ENCODE measurements at regions not wholly inside any gene's neighbourhood (a gene's known extent, or its start where the extent isn't known, plus 50 kb on each side); places are given as distances from the start of the nearest gene placed in this dataset.

DNA sequence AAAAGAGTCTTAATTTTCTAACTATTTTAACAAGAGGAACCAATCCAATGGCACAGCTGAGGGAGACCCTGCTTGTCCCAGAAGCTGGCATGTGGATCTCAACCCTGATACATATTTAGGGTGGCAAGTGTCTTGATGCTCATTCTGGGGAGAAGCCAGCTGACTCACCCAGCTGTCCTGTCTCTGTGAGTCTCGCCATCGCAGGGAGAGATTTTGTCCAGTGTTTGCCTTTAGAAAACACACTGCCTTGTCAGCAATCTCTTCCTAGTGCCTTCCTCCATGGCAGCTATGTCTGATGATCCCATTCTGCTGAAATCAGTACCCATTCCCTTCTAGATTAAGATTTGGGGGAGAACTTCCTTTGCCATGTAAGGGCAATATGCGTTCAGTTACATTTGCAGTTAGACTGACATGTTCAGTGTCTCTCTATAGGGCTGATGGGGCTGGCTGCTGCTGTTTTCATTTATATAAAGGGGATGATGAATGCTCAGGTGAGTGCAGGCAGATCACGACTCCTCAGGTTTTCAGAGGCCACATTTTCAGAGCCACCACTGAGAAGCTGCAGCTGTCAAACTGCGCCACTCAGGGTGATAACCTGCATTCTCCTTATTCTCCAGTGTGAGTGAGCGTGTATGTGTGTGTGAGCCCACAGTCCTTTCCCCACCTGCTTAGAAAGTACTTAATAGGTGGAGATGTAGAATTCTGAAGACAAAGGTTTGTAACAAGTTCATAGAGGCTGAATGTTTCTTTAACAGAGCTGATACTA lies 217.0 kb downstream of the GAS1 start (continued):
- TF ChIP-seq, protein P1, sequence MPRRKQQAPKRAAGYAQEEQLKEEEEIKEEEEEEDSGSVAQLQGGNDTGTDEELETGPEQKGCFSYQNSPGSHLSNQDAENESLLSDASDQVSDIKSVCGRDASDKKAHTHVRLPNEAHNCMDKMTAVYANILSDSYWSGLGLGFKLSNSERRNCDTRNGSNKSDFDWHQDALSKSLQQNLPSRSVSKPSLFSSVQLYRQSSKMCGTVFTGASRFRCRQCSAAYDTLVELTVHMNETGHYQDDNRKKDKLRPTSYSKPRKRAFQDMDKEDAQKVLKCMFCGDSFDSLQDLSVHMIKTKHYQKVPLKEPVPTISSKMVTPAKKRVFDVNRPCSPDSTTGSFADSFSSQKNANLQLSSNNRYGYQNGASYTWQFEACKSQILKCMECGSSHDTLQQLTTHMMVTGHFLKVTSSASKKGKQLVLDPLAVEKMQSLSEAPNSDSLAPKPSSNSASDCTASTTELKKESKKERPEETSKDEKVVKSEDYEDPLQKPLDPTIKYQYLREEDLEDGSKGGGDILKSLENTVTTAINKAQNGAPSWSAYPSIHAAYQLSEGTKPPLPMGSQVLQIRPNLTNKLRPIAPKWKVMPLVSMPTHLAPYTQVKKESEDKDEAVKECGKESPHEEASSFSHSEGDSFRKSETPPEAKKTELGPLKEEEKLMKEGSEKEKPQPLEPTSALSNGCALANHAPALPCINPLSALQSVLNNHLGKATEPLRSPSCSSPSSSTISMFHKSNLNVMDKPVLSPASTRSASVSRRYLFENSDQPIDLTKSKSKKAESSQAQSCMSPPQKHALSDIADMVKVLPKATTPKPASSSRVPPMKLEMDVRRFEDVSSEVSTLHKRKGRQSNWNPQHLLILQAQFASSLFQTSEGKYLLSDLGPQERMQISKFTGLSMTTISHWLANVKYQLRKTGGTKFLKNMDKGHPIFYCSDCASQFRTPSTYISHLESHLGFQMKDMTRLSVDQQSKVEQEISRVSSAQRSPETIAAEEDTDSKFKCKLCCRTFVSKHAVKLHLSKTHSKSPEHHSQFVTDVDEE (CRISPR knock-in tag; IDR thresholded peaks at IDR 0.05): no peak
- TF ChIP-seq BACH2 (CRISPR knock-in tag; IDR thresholded peaks at IDR 0.05; ENCODE audit: borderline replicate concordance) (no peak), ISL1 (CRISPR knock-in tag; IDR thresholded peaks at IDR 0.05) (no peak)
- TF ChIP-seq, protein P2, sequence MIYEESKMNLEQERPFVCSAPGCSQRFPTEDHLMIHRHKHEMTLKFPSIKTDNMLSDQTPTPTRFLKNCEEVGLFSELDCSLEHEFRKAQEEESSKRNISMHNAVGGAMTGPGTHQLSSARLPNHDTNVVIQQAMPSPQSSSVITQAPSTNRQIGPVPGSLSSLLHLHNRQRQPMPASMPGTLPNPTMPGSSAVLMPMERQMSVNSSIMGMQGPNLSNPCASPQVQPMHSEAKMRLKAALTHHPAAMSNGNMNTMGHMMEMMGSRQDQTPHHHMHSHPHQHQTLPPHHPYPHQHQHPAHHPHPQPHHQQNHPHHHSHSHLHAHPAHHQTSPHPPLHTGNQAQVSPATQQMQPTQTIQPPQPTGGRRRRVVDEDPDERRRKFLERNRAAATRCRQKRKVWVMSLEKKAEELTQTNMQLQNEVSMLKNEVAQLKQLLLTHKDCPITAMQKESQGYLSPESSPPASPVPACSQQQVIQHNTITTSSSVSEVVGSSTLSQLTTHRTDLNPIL (CRISPR knock-in tag; IDR thresholded peaks at IDR 0.05; ENCODE audit: low read depth): no peak

DNA sequence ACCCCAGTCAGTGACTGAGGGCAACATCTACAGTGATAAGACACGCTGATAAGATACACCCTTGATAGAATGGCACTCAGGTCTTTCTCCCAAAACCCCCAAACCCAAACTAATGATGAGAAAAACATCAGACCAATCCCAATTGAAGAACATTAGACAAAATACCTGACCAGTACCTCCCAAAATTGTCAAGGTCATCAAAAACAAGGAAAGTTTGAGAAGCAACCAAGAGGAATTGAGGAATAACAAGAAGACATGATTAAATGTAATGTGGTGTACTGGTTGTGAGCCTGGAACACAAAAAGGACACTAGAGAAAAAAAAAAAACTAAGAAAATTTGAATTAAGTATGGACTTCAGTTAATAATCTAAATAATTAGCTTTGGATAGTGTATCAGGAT lies 222.8 kb downstream of the GAS1 start:
- TF ChIP-seq ZNF8 (CRISPR knock-in tag; IDR thresholded peaks at IDR 0.05) (no peak), ZNF565 (CRISPR knock-in tag; conservative IDR thresholded peaks at IDR 0.05; ENCODE audit: low read depth) (no peak), PPARA (CRISPR knock-in tag; IDR thresholded peaks at IDR 0.05; ENCODE audit: borderline replicate concordance) (no peak), ZC3H10 (CRISPR knock-in tag; IDR thresholded peaks at IDR 0.05) (no peak), CSDC2 (CRISPR knock-in tag; IDR thresholded peaks at IDR 0.05) (no peak), RARB (CRISPR knock-in tag; IDR thresholded peaks at IDR 0.05) (no peak), OSR1 (CRISPR knock-in tag; IDR thresholded peaks at IDR 0.05) (no peak), SNAI2 (CRISPR knock-in tag; IDR thresholded peaks at IDR 0.05) (no peak), ARNTL (CRISPR knock-in tag; IDR thresholded peaks at IDR 0.05; ENCODE audit: borderline replicate concordance, low read depth) (no peak), ZFP3 (CRISPR knock-in tag; IDR thresholded peaks at IDR 0.05) (no peak), ESRRG (CRISPR knock-in tag; IDR thresholded peaks at IDR 0.05) (no peak)
- TF ChIP-seq, protein P3, sequence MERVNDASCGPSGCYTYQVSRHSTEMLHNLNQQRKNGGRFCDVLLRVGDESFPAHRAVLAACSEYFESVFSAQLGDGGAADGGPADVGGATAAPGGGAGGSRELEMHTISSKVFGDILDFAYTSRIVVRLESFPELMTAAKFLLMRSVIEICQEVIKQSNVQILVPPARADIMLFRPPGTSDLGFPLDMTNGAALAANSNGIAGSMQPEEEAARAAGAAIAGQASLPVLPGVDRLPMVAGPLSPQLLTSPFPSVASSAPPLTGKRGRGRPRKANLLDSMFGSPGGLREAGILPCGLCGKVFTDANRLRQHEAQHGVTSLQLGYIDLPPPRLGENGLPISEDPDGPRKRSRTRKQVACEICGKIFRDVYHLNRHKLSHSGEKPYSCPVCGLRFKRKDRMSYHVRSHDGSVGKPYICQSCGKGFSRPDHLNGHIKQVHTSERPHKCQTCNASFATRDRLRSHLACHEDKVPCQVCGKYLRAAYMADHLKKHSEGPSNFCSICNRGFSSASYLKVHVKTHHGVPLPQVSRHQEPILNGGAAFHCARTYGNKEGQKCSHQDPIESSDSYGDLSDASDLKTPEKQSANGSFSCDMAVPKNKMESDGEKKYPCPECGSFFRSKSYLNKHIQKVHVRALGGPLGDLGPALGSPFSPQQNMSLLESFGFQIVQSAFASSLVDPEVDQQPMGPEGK (CRISPR knock-in tag; IDR thresholded peaks at IDR 0.05; ENCODE audit: borderline replicate concordance): no peak
- TF ChIP-seq, protein P1 (CRISPR knock-in tag; IDR thresholded peaks at IDR 0.05): no peak
- ATAC-seq: no peak

DNA sequence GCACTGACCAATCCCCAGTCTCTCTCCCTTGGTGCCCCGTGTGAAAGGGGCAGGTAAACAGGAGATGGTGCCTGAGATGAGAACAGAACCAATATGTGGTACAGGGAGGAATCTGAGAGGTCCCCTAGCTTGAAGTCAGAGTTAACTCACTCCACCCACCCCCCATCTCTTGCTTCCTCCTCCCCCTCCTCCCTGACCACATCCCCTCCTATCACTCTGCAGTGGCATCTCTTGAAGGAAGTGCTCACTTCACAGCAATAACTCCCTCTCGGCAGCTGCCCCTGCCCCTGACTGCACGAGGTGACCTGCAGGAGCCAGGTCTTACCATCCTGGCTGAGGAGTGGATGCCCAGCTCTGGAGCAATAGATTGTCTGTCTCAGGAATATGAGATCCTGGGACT lies 224.0 kb downstream of the GAS1 start:
- no peak for ATAC-seq
- TF ChIP-seq, protein P2 (CRISPR knock-in tag; IDR thresholded peaks at IDR 0.05; ENCODE audit: low read depth): no peak
- no peak for TF ChIP-seq ZNF8 (CRISPR knock-in tag; IDR thresholded peaks at IDR 0.05)
- no peak for TF ChIP-seq GLIS3 (CRISPR knock-in tag; IDR thresholded peaks at IDR 0.05)
- TF ChIP-seq ESRRG (CRISPR knock-in tag; IDR thresholded peaks at IDR 0.05): no peak
- no peak for TF ChIP-seq RARB (CRISPR knock-in tag; IDR thresholded peaks at IDR 0.05)
- no peak for TF ChIP-seq TOX (CRISPR knock-in tag; IDR thresholded peaks at IDR 0.05; ENCODE audit: borderline replicate concordance)
- TF ChIP-seq OSR1 (CRISPR knock-in tag; IDR thresholded peaks at IDR 0.05): no peak
- no peak for TF ChIP-seq ARNTL (CRISPR knock-in tag; IDR thresholded peaks at IDR 0.05; ENCODE audit: borderline replicate concordance, low read depth)
- TF ChIP-seq BACH2 (CRISPR knock-in tag; IDR thresholded peaks at IDR 0.05; ENCODE audit: borderline replicate concordance): no peak
- TF ChIP-seq, protein P1 (CRISPR knock-in tag; IDR thresholded peaks at IDR 0.05): no peak
- TF ChIP-seq, protein P4, sequence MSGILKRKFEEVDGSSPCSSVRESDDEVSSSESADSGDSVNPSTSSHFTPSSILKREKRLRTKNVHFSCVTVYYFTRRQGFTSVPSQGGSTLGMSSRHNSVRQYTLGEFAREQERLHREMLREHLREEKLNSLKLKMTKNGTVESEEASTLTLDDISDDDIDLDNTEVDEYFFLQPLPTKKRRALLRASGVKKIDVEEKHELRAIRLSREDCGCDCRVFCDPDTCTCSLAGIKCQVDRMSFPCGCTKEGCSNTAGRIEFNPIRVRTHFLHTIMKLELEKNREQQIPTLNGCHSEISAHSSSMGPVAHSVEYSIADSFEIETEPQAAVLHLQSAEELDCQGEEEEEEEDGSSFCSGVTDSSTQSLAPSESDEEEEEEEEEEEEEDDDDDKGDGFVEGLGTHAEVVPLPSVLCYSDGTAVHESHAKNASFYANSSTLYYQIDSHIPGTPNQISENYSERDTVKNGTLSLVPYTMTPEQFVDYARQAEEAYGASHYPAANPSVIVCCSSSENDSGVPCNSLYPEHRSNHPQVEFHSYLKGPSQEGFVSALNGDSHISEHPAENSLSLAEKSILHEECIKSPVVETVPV (CRISPR knock-in tag; IDR thresholded peaks at IDR 0.05): no peak
- no peak for TF ChIP-seq ISL1 (CRISPR knock-in tag; IDR thresholded peaks at IDR 0.05)
- no peak for TF ChIP-seq SNAI2 (CRISPR knock-in tag; IDR thresholded peaks at IDR 0.05)
- TF ChIP-seq ZNF565 (CRISPR knock-in tag; conservative IDR thresholded peaks at IDR 0.05; ENCODE audit: low read depth): no peak
